ENCODE measurements at regions not wholly inside any gene's neighbourhood (a gene's known extent, or its start where the extent isn't known, plus 50 kb on each side); places are given as distances from the start of the nearest gene placed in this dataset.
"Not testable (repeated sequence)": the region's sequence is repeated elsewhere in the genome, so short reads cannot be mapped to it uniquely, and the experiment has no call there.

DNA sequence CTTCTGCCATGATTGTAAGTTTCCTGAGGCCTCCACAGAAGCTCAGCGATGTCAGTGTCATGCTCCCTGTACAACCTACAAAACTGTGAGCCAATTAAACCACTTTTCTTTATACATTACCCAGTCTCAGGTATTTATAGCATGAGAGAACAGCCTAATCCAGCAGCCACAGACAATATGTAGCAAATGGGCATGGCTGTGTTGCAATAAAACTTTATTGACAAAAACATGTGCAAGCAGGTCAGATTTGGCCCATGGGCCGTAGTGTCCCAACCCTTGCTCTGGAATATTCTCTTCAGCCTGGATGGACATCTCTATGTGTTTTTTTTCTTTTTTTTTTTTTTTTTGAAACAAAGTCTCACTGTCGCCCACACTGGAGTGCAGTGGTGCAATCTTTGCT lies 60.9 kb upstream of the EEF2KMT start:
- Mint-ChIP-seq H3K4me1 (ENCODE audit: low read depth) (no peaks in the 10 kb centered on the region), H3K4me3 (no peak overlapping the region)
- no peak for DNase-seq

GRCh38 chr16:5156486-5156885 lies 58.9 kb upstream of the EEF2KMT start:
- peaks cover 19% of the 10 kb centered on the region for H3K27me3 Mint-ChIP-seq
- not testable (repeated sequence) for H3K4me3 Mint-ChIP-seq, DNase-seq

More for the DNA sequence above, 60.9 kb upstream of the EEF2KMT start:
- peaks cover 12% of the 10 kb centered on the region for H3K27me3 Mint-ChIP-seq
- no peak overlapping the region for H3K27ac Mint-ChIP-seq
- H3K9me3 Mint-ChIP-seq: peaks cover 7% of the 10 kb centered on the region
- no peaks in the 10 kb centered on the region for H3K36me3 Mint-ChIP-seq (ENCODE audit: low read depth)

GRCh38 chr16:5154006-5154405 lies 56.4 kb upstream of the EEF2KMT start:
- not testable (repeated sequence) for H3K36me3 Mint-ChIP-seq (ENCODE audit: low read depth); H3K9me3 Mint-ChIP-seq; H3K4me3 Mint-ChIP-seq; DNase-seq; H3K4me1 Mint-ChIP-seq (ENCODE audit: low read depth); H3K27ac Mint-ChIP-seq
- H3K27me3 Mint-ChIP-seq: peaks cover 12% of the 10 kb centered on the region

More at GRCh38 chr16:5156486-5156885, 58.9 kb upstream of the EEF2KMT start:
- H3K27ac Mint-ChIP-seq; H3K36me3 Mint-ChIP-seq (ENCODE audit: low read depth); H3K9me3 Mint-ChIP-seq; H3K4me1 Mint-ChIP-seq (ENCODE audit: low read depth): not testable (repeated sequence)

DNA sequence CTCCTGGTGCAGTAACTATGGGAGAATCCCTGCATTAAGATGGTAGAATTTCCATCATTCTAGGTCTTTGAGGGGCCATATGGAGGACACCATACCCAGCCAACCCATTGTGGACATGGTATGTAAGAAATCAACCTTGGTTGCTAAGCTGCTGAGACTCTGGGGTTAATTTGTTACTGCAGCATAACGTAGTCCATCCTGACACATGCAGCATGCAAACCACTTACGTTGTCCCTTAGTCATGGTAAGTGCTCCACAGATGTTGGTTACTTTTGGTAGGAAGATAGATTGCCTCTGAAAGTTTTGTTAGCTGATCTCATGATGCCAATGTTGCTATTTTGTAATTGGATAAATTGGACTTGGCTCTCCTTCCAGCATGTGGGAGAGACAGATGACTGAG lies 53.8 kb upstream of the EEF2KMT start:
- not testable (repeated sequence) for H3K4me1 Mint-ChIP-seq (ENCODE audit: low read depth); H3K27ac Mint-ChIP-seq; DNase-seq; H3K4me3 Mint-ChIP-seq; H3K9me3 Mint-ChIP-seq; H3K36me3 Mint-ChIP-seq (ENCODE audit: low read depth)
- H3K27me3 Mint-ChIP-seq: peaks cover 18% of the 10 kb centered on the region

All from activated T-cell treated with anti-CD3 and anti-CD28 coated beads, Interleukin-2, amount 50 U/mL, for 24 hours (primary cell).